ENCODE measurements at regions not wholly inside any gene's neighbourhood (a gene's known extent, or its start where the extent isn't known, plus 50 kb on each side); places are given as distances from the start of the nearest gene placed in this dataset.
"Not testable (repeated sequence)": the region's sequence is repeated elsewhere in the genome, so short reads cannot be mapped to it uniquely, and the experiment has no call there.

GRCh38 chr5:8557728-8558127 lies 688.8 kb downstream of the MTRR start:
- H3K4me3 ChIP-seq: no peak overlapping the region
- no peaks in the 10 kb centered on the region for H3K9me3 ChIP-seq
- no peak for DNase-seq
- WGBS, 2 donors: 66 to 70% methylated on average over 3 of the region's 3 CpGs
- H3K27me3 ChIP-seq: no peaks in the 10 kb centered on the region
- no peaks in the 10 kb centered on the region for H3K36me3 ChIP-seq (ENCODE audit: low read depth, missing control alignments)
- H3K27ac ChIP-seq: no peak overlapping the region
- intact Hi-C loops (cut with DNase I; ENCODE audit: low total_unique reads): no loop called here
- no peaks in the 10 kb centered on the region for H3K4me1 ChIP-seq
- no peak for TF ChIP-seq CTCF (IDR thresholded peaks at IDR 0.05)
- no peak for TF ChIP-seq POLR2A (IDR thresholded peaks at IDR 0.05)

- no peak overlapping the region for H3K27ac ChIP-seq
- H3K4me3 ChIP-seq: no peak overlapping the region
- no peaks in the 10 kb centered on the region for H3K27me3 ChIP-seq
- no peak for TF ChIP-seq POLR2A (IDR thresholded peaks at IDR 0.05)
- no peak for TF ChIP-seq CTCF (IDR thresholded peaks at IDR 0.05)
- no peak for DNase-seq
- WGBS, 2 donors: 84 to 89% methylated on average over 2 of the region's 2 CpGs
- H3K9me3 ChIP-seq: no peaks in the 10 kb centered on the region
- no peaks in the 10 kb centered on the region for H3K36me3 ChIP-seq (ENCODE audit: low read depth, missing control alignments)
- intact Hi-C loops (cut with DNase I; ENCODE audit: low total_unique reads): no loop called here
- no peaks in the 10 kb centered on the region for H3K4me1 ChIP-seq
Measured at GRCh38 chr5:8560776-8561175, 691.8 kb downstream of the MTRR start.

- no peak for TF ChIP-seq POLR2A (IDR thresholded peaks at IDR 0.05)
- TF ChIP-seq CTCF (IDR thresholded peaks at IDR 0.05): no peak
- WGBS, 2 donors: 65 to 77% methylated on average over 3 of the region's 3 CpGs
- H3K36me3 ChIP-seq (ENCODE audit: low read depth, missing control alignments): no peaks in the 10 kb centered on the region
- intact Hi-C loops (cut with DNase I; ENCODE audit: low total_unique reads): no loop called here
- H3K4me1 ChIP-seq: no peaks in the 10 kb centered on the region
- no peaks in the 10 kb centered on the region for H3K9me3 ChIP-seq
- no peak overlapping the region for H3K27ac ChIP-seq
- H3K27me3 ChIP-seq: no peaks in the 10 kb centered on the region
- no peak for DNase-seq
- H3K4me3 ChIP-seq: no peak overlapping the region
Measured at GRCh38 chr5:8561224-8561840, 692.4 kb downstream of the MTRR start.

- no peaks in the 10 kb centered on the region for H3K9me3 ChIP-seq
- no peak overlapping the region for H3K4me3 ChIP-seq
- intact Hi-C loops (cut with DNase I; ENCODE audit: low total_unique reads): no loop called here
- DNase-seq: no peak
- no peak overlapping the region for H3K27ac ChIP-seq
- no peaks in the 10 kb centered on the region for H3K27me3 ChIP-seq
- H3K4me1 ChIP-seq: no peaks in the 10 kb centered on the region
- TF ChIP-seq CTCF (IDR thresholded peaks at IDR 0.05): no peak
- TF ChIP-seq POLR2A (IDR thresholded peaks at IDR 0.05): no peak
- H3K36me3 ChIP-seq (ENCODE audit: low read depth, missing control alignments): no peaks in the 10 kb centered on the region
Measured at GRCh38 chr5:8561854-8562253, 692.9 kb downstream of the MTRR start.

GRCh38 chr5:8563540-8563939 lies 694.6 kb downstream of the MTRR start:
- H3K27me3 ChIP-seq; H3K27ac ChIP-seq; H3K9me3 ChIP-seq; DNase-seq; H3K4me1 ChIP-seq; H3K36me3 ChIP-seq (ENCODE audit: low read depth, missing control alignments); intact Hi-C loops (cut with DNase I; ENCODE audit: low total_unique reads); H3K4me3 ChIP-seq: not testable (repeated sequence)
- WGBS, 2 donors: 79 to 89% methylated on average over 6 of the region's 6 CpGs
